GM21526 (cell line): ENCODE measurements at regions not wholly inside any gene's neighbourhood (a gene's known extent, or its start where the extent isn't known, plus 50 kb on each side); places are given as distances from the start of the nearest gene placed in this dataset.

Experiments used
- ATAC-seq: cut with Tn5 transposase; IDR thresholded peaks from one replicate; pipeline ENCODE4 v1.9.1; 2021; ENCODE audit warnings: moderate library complexity; ENCODE audit not compliant: unreplicated experiment, low FRiP score

GRCh38 chr10:128451879-128452278 lies 325.7 kb upstream of the MKI67 start:
- no peak for ATAC-seq

- no peak for ATAC-seq
Measured at GRCh38 chr10:128456271-128456670, 330.0 kb upstream of the MKI67 start.

GRCh38 chr10:128457136-128457535 lies 330.9 kb upstream of the MKI67 start:
- no peak for ATAC-seq

- ATAC-seq: no peak
Measured at GRCh38 chr10:128461991-128462390, 335.8 kb upstream of the MKI67 start.

- ATAC-seq: no peak
Measured at GRCh38 chr10:128462844-128463243, 336.6 kb upstream of the MKI67 start.

- ATAC-seq: no peak
Measured at GRCh38 chr10:128463991-128464760, 338.0 kb upstream of the MKI67 start.

- ATAC-seq: no peak
Measured at GRCh38 chr10:128465697-128466096, 339.5 kb upstream of the MKI67 start.

GRCh38 chr10:128466831-128467371 lies 340.7 kb upstream of the MKI67 start:
- no peak for ATAC-seq

GRCh38 chr10:128468462-128468861 lies 342.2 kb upstream of the MKI67 start:
- ATAC-seq: no peak

GRCh38 chr10:128469515-128469914 lies 343.3 kb upstream of the MKI67 start:
- ATAC-seq: no peak

- ATAC-seq: no peak
Measured at GRCh38 chr10:128470321-128470965, 344.2 kb upstream of the MKI67 start.

GRCh38 chr10:128471151-128471550 lies 344.9 kb upstream of the MKI67 start:
- ATAC-seq: no peak

GRCh38 chr10:128472196-128472595 lies 346.0 kb upstream of the MKI67 start:
- ATAC-seq: no peak

GRCh38 chr10:128473396-128473795 lies 347.2 kb upstream of the MKI67 start:
- no peak for ATAC-seq

- no peak for ATAC-seq
Measured at GRCh38 chr10:128473911-128474310, 347.7 kb upstream of the MKI67 start.

GRCh38 chr10:128474571-128474970 lies 348.3 kb upstream of the MKI67 start:
- no peak for ATAC-seq

GRCh38 chr10:128475686-128476367 lies 349.6 kb upstream of the MKI67 start:
- no peak for ATAC-seq

GRCh38 chr10:128476368-128476725 lies 350.1 kb upstream of the MKI67 start:
- no peak for ATAC-seq

- no peak for ATAC-seq
Measured at GRCh38 chr10:128476845-128477244, 350.6 kb upstream of the MKI67 start.

GRCh38 chr10:128480601-128481000 lies 354.4 kb upstream of the MKI67 start:
- ATAC-seq: no peak

GRCh38 chr10:128481152-128481840 lies 355.1 kb upstream of the MKI67 start:
- ATAC-seq: no peak
